Endodermal cell (in vitro differentiated cells): ENCODE measurements at regions not wholly inside any gene's neighbourhood (a gene's known extent, or its start where the extent isn't known, plus 50 kb on each side); places are given as distances from the start of the nearest gene placed in this dataset.
"Not testable (repeated sequence)": the region's sequence is repeated elsewhere in the genome, so short reads cannot be mapped to it uniquely, and the experiment has no call there.

Experiments
- DNase-seq: peaks from one replicate; pipeline ENCODE4 v3.0.0-alpha.2; 2017
- H3K27ac ChIP-seq: 2 replicates; pipeline ENCODE4 v1.5.1; 2013; ENCODE audit warnings: mild to moderate bottlenecking, low read depth, low read length, moderate library complexity
- H3K27me3 ChIP-seq: 2 replicates; pipeline ENCODE4 v1.6.1; 2013; ENCODE audit warnings: mild to moderate bottlenecking, low read length, moderate library complexity; ENCODE audit not compliant: insufficient read depth, control insufficient read depth, poor library complexity, severe bottlenecking
- H3K36me3 ChIP-seq: 2 replicates; pipeline ENCODE4 v1.7.0; 2013; ENCODE audit warnings: mild to moderate bottlenecking, low read length, moderate library complexity; ENCODE audit not compliant: control insufficient read depth, insufficient read depth
- H3K4me1 ChIP-seq: one replicate; pipeline ENCODE4 v1.7.0; 2013; ENCODE audit warnings: low read length; ENCODE audit not compliant: control insufficient read depth, insufficient read depth
- H3K4me3 ChIP-seq: 2 replicates; pipeline ENCODE4 v1.5.1; 2013; ENCODE audit warnings: mild to moderate bottlenecking, low read length, moderate library complexity
- H3K9ac ChIP-seq: 2 replicates; pipeline ENCODE4 v1.6.1; 2013; ENCODE audit warnings: mild to moderate bottlenecking, low read length, moderate library complexity; ENCODE audit not compliant: poor library complexity, severe bottlenecking; ENCODE audit errors: extremely low read depth
- H3K9me3 ChIP-seq: 2 replicates; pipeline ENCODE4 v1.6.1; 2013; ENCODE audit warnings: mild to moderate bottlenecking, low read length, moderate library complexity; ENCODE audit not compliant: control insufficient read depth
- H3K27ac Mint-ChIP-seq: 2 replicates; pipeline ENCODE4 v1.8.0; 2020; ENCODE audit warnings: mixed read lengths
- H3K27me3 Mint-ChIP-seq: 2 replicates; pipeline ENCODE4 v1.8.0; 2021; ENCODE audit warnings: mild to moderate bottlenecking, mixed read lengths; ENCODE audit not compliant: insufficient read depth
- H3K36me3 Mint-ChIP-seq: 2 replicates; pipeline ENCODE4 v1.8.0; 2020; ENCODE audit warnings: low read depth, mixed read lengths
- H3K4me1 Mint-ChIP-seq: 2 replicates; pipeline ENCODE4 v1.8.0; 2020; ENCODE audit warnings: mixed read lengths
- H3K4me3 Mint-ChIP-seq: 2 replicates; pipeline ENCODE4 v1.8.0; 2020; ENCODE audit warnings: mild to moderate bottlenecking, moderate library complexity, mixed read lengths
- H3K9me3 Mint-ChIP-seq: 2 replicates; pipeline ENCODE4 v1.8.0; 2020; ENCODE audit warnings: mild to moderate bottlenecking, mixed read lengths
- WGBS, 2 experiments: methylation state at CpG; one replicate each; pipeline versions ENCODE4 v1.1.5 to v1.1.7; 2013; ENCODE audit warnings: missing lambda C conversion rate in 2 of 2, mixed read lengths in 1 of 2; ENCODE audit not compliant: insufficient coverage in 1 of 2, insufficient read length in 1 of 2; 5-methylcytosine and 5-hydroxymethylcytosine counted together
- TF ChIP-seq, protein P1 (sequence below): fragments of 200-600 bp; sonication (generic); conservative IDR thresholded peaks from 2 replicates; pipeline ENCODE4 v1.5.0; 2021; ENCODE audit warnings: antibody characterized with exemption, mild to moderate bottlenecking

DNA sequence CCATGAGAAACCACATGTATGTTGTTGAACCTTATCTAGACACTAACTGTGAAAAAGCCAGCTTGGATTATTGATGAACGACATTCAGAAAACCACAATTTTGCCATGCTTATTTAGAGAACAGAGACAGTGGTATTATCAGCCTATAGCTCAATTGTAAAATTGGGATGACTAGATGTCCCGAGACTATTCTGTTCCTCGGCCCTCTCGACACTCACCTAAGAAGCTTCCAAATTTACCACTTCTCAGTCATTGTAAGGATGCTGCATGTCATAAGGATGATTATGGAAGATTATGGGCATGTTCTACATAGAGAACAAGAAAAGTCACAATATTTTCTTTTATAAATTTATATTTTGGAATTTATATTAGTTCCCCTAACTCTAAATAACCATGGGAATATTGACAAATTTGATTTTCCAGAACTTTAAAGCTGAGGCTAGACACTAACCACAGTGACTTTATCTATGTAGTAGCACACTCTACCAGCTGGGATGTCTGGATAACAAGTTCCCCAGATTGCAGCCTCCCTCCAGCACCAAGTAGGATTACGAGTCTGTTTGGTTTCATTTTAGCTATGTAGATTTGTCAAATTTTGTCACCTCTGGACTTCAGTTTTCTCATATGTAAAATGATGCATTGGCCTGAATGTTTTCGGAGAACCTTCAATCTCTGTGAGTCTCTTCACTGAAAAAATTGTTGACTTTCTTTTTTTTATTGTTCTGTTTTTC, 513.6 kb downstream of the IRS2 start:
- WGBS, 2 experiments = 71 to 79% methylated on average over 3 to 6 of the region's 6 CpGs
- no peaks in the 10 kb centered on the region for H3K27me3 Mint-ChIP-seq
- H3K9me3 Mint-ChIP-seq = no peaks in the 10 kb centered on the region
- H3K4me3 Mint-ChIP-seq = peak overlapping the region; percentile 31
- H3K36me3 ChIP-seq = peaks cover 7% of the 10 kb centered on the region
- H3K9me3 ChIP-seq = no peaks in the 10 kb centered on the region
- H3K4me1 ChIP-seq = peaks cover 11% of the 10 kb centered on the region
- DNase-seq = no peak
- no peaks in the 10 kb centered on the region for H3K27me3 ChIP-seq
- TF ChIP-seq, protein P1, sequence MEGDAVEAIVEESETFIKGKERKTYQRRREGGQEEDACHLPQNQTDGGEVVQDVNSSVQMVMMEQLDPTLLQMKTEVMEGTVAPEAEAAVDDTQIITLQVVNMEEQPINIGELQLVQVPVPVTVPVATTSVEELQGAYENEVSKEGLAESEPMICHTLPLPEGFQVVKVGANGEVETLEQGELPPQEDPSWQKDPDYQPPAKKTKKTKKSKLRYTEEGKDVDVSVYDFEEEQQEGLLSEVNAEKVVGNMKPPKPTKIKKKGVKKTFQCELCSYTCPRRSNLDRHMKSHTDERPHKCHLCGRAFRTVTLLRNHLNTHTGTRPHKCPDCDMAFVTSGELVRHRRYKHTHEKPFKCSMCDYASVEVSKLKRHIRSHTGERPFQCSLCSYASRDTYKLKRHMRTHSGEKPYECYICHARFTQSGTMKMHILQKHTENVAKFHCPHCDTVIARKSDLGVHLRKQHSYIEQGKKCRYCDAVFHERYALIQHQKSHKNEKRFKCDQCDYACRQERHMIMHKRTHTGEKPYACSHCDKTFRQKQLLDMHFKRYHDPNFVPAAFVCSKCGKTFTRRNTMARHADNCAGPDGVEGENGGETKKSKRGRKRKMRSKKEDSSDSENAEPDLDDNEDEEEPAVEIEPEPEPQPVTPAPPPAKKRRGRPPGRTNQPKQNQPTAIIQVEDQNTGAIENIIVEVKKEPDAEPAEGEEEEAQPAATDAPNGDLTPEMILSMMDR = no peak
- H3K4me1 Mint-ChIP-seq = peaks cover 72% of the 10 kb centered on the region
- peak overlapping the region; percentile 72 for H3K4me3 ChIP-seq
- H3K36me3 Mint-ChIP-seq = peaks cover 8% of the 10 kb centered on the region
- peak overlapping the region; percentile 24 for H3K9ac ChIP-seq
- H3K27ac Mint-ChIP-seq = peak overlapping the region; percentile 67
- no peak overlapping the region for H3K27ac ChIP-seq

- Histone ChIP-seq H3K27ac (no peak overlapping the region), H3K9me3 (no peaks in the 10 kb centered on the region), H3K4me3 (peak overlapping the region; percentile 72), H3K27me3 (no peaks in the 10 kb centered on the region), H3K9ac (peak overlapping the region; percentile 39), H3K36me3 (peaks cover 7% of the 10 kb centered on the region), H3K4me1 (peaks cover 11% of the 10 kb centered on the region)
- Mint-ChIP-seq H3K36me3 (peaks cover 10% of the 10 kb centered on the region), H3K9me3 (peaks cover under 1% of the 10 kb centered on the region), H3K4me3 (peak overlapping the region; percentile 31), H3K27ac (peak overlapping the region; percentile 25), H3K27me3 (no peaks in the 10 kb centered on the region), H3K4me1 (peaks cover 78% of the 10 kb centered on the region)
- peak; percentile 64 for DNase-seq
- WGBS, 2 experiments = 71 to 83% methylated on average over 5 to 7 of the region's 7 CpGs
- TF ChIP-seq, protein P1 = peak; percentile 13
These were observed 514.5 kb downstream of the IRS2 start for GRCh38 chr13:109271555-109272541.

DNA sequence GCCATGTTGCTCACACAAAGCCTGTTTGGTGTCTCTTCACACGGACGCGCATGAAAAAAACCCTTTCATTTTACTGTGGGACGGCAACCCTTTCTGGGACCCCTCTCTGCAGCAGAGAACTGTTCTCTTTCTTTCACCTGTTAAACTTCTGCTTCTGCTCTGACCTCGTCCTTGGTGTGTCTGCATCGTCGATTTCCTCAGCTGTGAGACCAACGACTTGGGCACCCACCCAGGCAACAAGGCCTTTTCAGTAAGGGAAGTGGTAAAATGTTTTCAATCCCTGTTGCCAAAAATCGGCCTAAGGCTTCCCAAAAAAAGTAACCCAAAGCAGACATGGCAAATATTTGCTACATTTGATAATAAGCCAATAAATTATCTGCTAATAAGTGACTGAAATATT, 515.3 kb downstream of the IRS2 start:
- peak overlapping the region; percentile 79 for H3K27ac Mint-ChIP-seq

DNA sequence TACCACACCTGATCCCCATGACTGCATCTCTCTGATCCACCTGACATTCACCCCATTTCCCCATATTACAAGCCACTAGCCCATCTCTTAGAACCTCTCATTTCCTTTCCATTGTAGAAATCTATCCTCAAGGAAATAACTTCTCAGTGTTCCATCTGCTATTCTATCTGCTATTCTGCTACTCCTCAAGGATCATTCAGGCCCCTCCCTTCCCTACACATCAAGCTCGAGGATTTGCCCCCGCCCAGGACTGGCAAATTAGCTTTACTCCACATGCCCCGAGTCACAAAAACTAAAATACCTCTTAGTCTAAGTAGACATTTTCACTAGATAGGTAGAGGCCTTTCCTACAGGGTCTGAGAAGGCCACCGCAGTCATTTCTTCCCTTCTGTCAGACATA, 517.0 kb downstream of the IRS2 start:
- H3K36me3 Mint-ChIP-seq = peaks cover 21% of the 10 kb centered on the region
- DNase-seq, H3K9me3 ChIP-seq, H3K27me3 ChIP-seq, H3K27me3 Mint-ChIP-seq, H3K36me3 ChIP-seq, H3K27ac Mint-ChIP-seq, H3K27ac ChIP-seq: not testable (repeated sequence)
- peaks cover 62% of the 10 kb centered on the region for H3K4me1 Mint-ChIP-seq
- Histone ChIP-seq H3K4me3 (peak overlapping the region; percentile 73), H3K4me1 (peaks cover 11% of the 10 kb centered on the region), H3K9ac (peak overlapping the region; percentile 11)
- H3K4me3 Mint-ChIP-seq = peak overlapping the region; percentile 77
- 80 to 90% methylated on average over 1 to 4 of the region's 4 CpGs for WGBS, 2 experiments
- H3K9me3 Mint-ChIP-seq = peaks cover 16% of the 10 kb centered on the region

More for the DNA sequence above, 515.3 kb downstream of the IRS2 start:
- peaks cover 74% of the 10 kb centered on the region for H3K4me1 Mint-ChIP-seq
- peaks cover 18% of the 10 kb centered on the region for H3K36me3 Mint-ChIP-seq
- peaks cover 8% of the 10 kb centered on the region for H3K9me3 Mint-ChIP-seq
- H3K9ac ChIP-seq = peak overlapping the region; percentile 39
- no peak overlapping the region for H3K27ac ChIP-seq
- H3K27me3 ChIP-seq = no peaks in the 10 kb centered on the region
- H3K27me3 Mint-ChIP-seq = no peaks in the 10 kb centered on the region
- peaks cover 11% of the 10 kb centered on the region for H3K4me1 ChIP-seq
- TF ChIP-seq, protein P1 = no peak
- H3K9me3 ChIP-seq = no peaks in the 10 kb centered on the region
- 68 to 73% methylated on average over 8 to 9 of the region's 9 CpGs for WGBS, 2 experiments
- peak overlapping the region; percentile 77 for H3K4me3 Mint-ChIP-seq
- H3K36me3 ChIP-seq = peaks cover 7% of the 10 kb centered on the region
- DNase-seq = no peak
- H3K4me3 ChIP-seq = peak overlapping the region; percentile 72
